ENCODE measurements at regions not wholly inside any gene's neighbourhood (a gene's known extent, or its start where the extent isn't known, plus 50 kb on each side); places are given as distances from the start of the nearest gene placed in this dataset.

GRCh38 chr3:34686541-34686940 is 888.1 kb downstream of the PDCD6IP start:
- DNase-seq = no peak
- no peaks in the 10 kb centered on the region for H3K4me1 ChIP-seq
- no peak for TF ChIP-seq POLR2A (IDR thresholded peaks at IDR 0.05)
- TF ChIP-seq CTCF (IDR thresholded peaks at IDR 0.05) = no peak
- H3K27me3 ChIP-seq = no peaks in the 10 kb centered on the region
- no peaks in the 10 kb centered on the region for H3K9me3 ChIP-seq
- no peaks in the 10 kb centered on the region for H3K36me3 ChIP-seq
- H3K4me3 ChIP-seq = no peak overlapping the region
- no peak overlapping the region for H3K27ac ChIP-seq

GRCh38 chr3:34687671-34688070 is 889.2 kb downstream of the PDCD6IP start:
- DNase-seq = no peak
- H3K36me3 ChIP-seq = no peaks in the 10 kb centered on the region
- H3K4me3 ChIP-seq = no peak overlapping the region
- H3K4me1 ChIP-seq = no peaks in the 10 kb centered on the region
- H3K27ac ChIP-seq = no peak overlapping the region
- no peak for TF ChIP-seq CTCF (IDR thresholded peaks at IDR 0.05)
- TF ChIP-seq POLR2A (IDR thresholded peaks at IDR 0.05) = no peak
- no peaks in the 10 kb centered on the region for H3K9me3 ChIP-seq
- no peaks in the 10 kb centered on the region for H3K27me3 ChIP-seq

- TF ChIP-seq POLR2A (IDR thresholded peaks at IDR 0.05) = no peak
- TF ChIP-seq CTCF (IDR thresholded peaks at IDR 0.05) = no peak
- H3K9me3 ChIP-seq = peaks cover 0 to 5% (median 0%) of the 10 kb centered on the region in 4 donors
- H3K27me3 ChIP-seq = no peaks in the 10 kb centered on the region
- no peak overlapping the region for H3K27ac ChIP-seq
- no peak for DNase-seq
- no peaks in the 10 kb centered on the region for H3K4me1 ChIP-seq
- no peaks in the 10 kb centered on the region for H3K36me3 ChIP-seq
- no peak overlapping the region for H3K4me3 ChIP-seq
These were observed 898.4 kb downstream of the PDCD6IP start for GRCh38 chr3:34696831-34697230.

GRCh38 chr3:34703053-34703452 is 904.6 kb downstream of the PDCD6IP start:
- H3K27me3 ChIP-seq = no peaks in the 10 kb centered on the region
- DNase-seq = no peak
- H3K36me3 ChIP-seq = no peaks in the 10 kb centered on the region
- peaks cover 0 to 6% (median 0%) of the 10 kb centered on the region in 4 donors for H3K9me3 ChIP-seq
- no peak overlapping the region for H3K27ac ChIP-seq
- no peak overlapping the region for H3K4me3 ChIP-seq
- no peaks in the 10 kb centered on the region for H3K4me1 ChIP-seq
- TF ChIP-seq CTCF (IDR thresholded peaks at IDR 0.05) = no peak
- TF ChIP-seq POLR2A (IDR thresholded peaks at IDR 0.05) = no peak

- TF ChIP-seq POLR2A (IDR thresholded peaks at IDR 0.05) = no peak
- no peak for TF ChIP-seq CTCF (IDR thresholded peaks at IDR 0.05)
- Histone ChIP-seq H3K36me3 (no peaks in the 10 kb centered on the region), H3K4me1 (no peaks in the 10 kb centered on the region), H3K27ac (no peak overlapping the region), H3K4me3 (no peak overlapping the region), H3K27me3 (no peaks in the 10 kb centered on the region), H3K9me3 (no peaks in the 10 kb centered on the region)
- DNase-seq = no peak
These were observed 914.3 kb upstream of the ARPP21 start for GRCh38 chr3:34724916-34725499.

GRCh38 chr3:34725774-34726173 is 913.6 kb upstream of the ARPP21 start:
- Histone ChIP-seq H3K27me3 (no peaks in the 10 kb centered on the region), H3K27ac (no peak overlapping the region), H3K4me3 (no peak overlapping the region), H3K9me3 (no peaks in the 10 kb centered on the region), H3K4me1 (no peaks in the 10 kb centered on the region), H3K36me3 (no peaks in the 10 kb centered on the region)
- TF ChIP-seq POLR2A (IDR thresholded peaks at IDR 0.05) (no peak), CTCF (IDR thresholded peaks at IDR 0.05) (no peak)
- DNase-seq = no peak

Measured in Peyer's patch (tissue), 4 donors.